ENCODE measurements at regions not wholly inside any gene's neighbourhood (a gene's known extent, or its start where the extent isn't known, plus 50 kb on each side); places are given as distances from the start of the nearest gene placed in this dataset.

DNA sequence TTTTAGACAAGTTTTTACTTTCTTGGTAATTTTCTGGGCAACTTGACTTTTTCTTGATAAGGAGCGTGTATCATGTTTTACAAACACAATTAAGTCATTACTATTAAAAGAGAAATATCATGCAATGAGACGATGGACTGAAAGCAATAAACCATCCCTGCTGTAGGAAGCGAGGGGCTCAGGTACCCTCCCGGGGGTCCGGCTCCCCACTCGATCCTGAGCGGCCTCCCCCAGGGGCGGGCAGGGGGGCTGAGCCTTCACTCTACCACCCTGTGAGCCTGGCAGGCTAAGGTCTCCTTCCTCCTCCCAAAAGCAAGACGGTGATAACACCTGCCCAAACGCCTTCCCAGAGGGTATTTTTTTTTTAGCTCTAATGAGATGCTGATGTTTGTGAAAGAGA, 51.8 kb upstream of the ADGRA1 start:
- intact Hi-C loops (cut with micrococcal nuclease; ENCODE audit: unreplicated experiment) = no loop called here
- TF ChIP-seq, protein P1, sequence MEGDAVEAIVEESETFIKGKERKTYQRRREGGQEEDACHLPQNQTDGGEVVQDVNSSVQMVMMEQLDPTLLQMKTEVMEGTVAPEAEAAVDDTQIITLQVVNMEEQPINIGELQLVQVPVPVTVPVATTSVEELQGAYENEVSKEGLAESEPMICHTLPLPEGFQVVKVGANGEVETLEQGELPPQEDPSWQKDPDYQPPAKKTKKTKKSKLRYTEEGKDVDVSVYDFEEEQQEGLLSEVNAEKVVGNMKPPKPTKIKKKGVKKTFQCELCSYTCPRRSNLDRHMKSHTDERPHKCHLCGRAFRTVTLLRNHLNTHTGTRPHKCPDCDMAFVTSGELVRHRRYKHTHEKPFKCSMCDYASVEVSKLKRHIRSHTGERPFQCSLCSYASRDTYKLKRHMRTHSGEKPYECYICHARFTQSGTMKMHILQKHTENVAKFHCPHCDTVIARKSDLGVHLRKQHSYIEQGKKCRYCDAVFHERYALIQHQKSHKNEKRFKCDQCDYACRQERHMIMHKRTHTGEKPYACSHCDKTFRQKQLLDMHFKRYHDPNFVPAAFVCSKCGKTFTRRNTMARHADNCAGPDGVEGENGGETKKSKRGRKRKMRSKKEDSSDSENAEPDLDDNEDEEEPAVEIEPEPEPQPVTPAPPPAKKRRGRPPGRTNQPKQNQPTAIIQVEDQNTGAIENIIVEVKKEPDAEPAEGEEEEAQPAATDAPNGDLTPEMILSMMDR (IDR thresholded peaks at IDR 0.05; ENCODE audit: unreplicated experiment) = no peak
- H3K9me3 Mint-ChIP-seq (ENCODE audit: low read depth, unreplicated experiment) = no peaks in the 10 kb centered on the region
- DNase-seq = no peak
- peaks cover 86% of the 10 kb centered on the region for H3K27me3 Mint-ChIP-seq (ENCODE audit: unreplicated experiment)
- no peaks in the 10 kb centered on the region for H3K4me1 Mint-ChIP-seq (ENCODE audit: low read depth, unreplicated experiment)
- no peaks in the 10 kb centered on the region for H3K36me3 Mint-ChIP-seq (ENCODE audit: insufficient read depth, unreplicated experiment)
- no TSS peak for BruUV-seq (replicated peaks)
- CTCF ChIA-PET = no interaction called here
- H3K4me3 Mint-ChIP-seq (ENCODE audit: low read depth, unreplicated experiment) = no peak overlapping the region
- H3K27ac Mint-ChIP-seq (ENCODE audit: unreplicated experiment) = no peak overlapping the region

DNA sequence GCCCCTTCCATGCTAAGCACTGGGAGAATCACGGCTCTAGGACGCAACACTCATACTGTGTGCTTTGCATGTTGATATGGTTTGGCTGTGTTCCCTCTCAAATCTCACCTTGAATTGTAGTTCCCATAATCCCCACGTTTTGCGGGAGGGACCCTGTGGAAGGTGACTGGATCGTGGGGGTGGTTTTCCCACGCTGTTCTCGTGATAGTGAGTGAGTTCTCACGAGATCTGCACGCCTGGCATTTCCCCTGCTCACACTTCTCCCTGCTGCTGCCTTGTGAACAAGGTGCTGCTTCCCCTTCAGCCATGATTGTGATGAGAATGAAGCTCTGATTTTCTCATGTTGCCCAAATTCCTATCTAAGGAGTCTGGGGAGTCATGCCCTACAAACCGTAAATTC, 53.0 kb upstream of the ADGRA1 start:
- Mint-ChIP-seq H3K27me3 (ENCODE audit: unreplicated experiment) (peaks cover 79% of the 10 kb centered on the region), H3K36me3 (ENCODE audit: insufficient read depth, unreplicated experiment) (no peaks in the 10 kb centered on the region), H3K9me3 (ENCODE audit: low read depth, unreplicated experiment) (no peaks in the 10 kb centered on the region), H3K4me3 (ENCODE audit: low read depth, unreplicated experiment) (no peak overlapping the region), H3K27ac (ENCODE audit: unreplicated experiment) (no peak overlapping the region), H3K4me1 (ENCODE audit: low read depth, unreplicated experiment) (no peaks in the 10 kb centered on the region)
- CTCF ChIA-PET = no interaction called here
- TF ChIP-seq, protein P1 (IDR thresholded peaks at IDR 0.05; ENCODE audit: unreplicated experiment) = no peak
- BruUV-seq (replicated peaks) = no TSS peak
- DNase-seq = no peak
- intact Hi-C loops (cut with micrococcal nuclease; ENCODE audit: unreplicated experiment) = no loop called here

DNA sequence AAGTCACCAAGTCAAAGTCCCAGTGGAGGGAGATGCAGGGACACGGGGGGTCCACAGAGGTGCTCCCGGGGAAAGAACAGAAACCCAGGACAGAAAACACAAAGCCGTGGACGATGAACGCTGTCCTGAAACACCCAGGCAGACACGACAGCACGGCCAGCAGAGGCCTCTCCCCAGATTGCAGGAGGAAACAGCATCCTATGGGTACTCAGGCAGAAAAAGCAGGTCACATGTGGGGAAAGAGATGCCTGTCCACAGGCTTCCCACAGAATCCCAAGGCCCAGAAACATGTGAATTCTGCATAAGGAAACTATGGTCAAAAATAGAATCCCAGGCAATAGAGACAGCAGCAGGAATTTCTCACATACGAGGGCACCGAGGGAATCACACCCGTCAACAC, 53.6 kb upstream of the ADGRA1 start:
- no peak overlapping the region for H3K27ac Mint-ChIP-seq (ENCODE audit: unreplicated experiment)
- peaks cover 78% of the 10 kb centered on the region for H3K27me3 Mint-ChIP-seq (ENCODE audit: unreplicated experiment)
- CTCF ChIA-PET = no interaction called here
- TF ChIP-seq, protein P1 (IDR thresholded peaks at IDR 0.05; ENCODE audit: unreplicated experiment) = no peak
- H3K4me3 Mint-ChIP-seq (ENCODE audit: low read depth, unreplicated experiment) = no peak overlapping the region
- no peak for DNase-seq
- H3K4me1 Mint-ChIP-seq (ENCODE audit: low read depth, unreplicated experiment) = no peaks in the 10 kb centered on the region
- no TSS peak for BruUV-seq (replicated peaks)
- intact Hi-C loops (cut with micrococcal nuclease; ENCODE audit: unreplicated experiment) = no loop called here
- no peaks in the 10 kb centered on the region for H3K36me3 Mint-ChIP-seq (ENCODE audit: insufficient read depth, unreplicated experiment)
- H3K9me3 Mint-ChIP-seq (ENCODE audit: low read depth, unreplicated experiment) = no peaks in the 10 kb centered on the region

DNA sequence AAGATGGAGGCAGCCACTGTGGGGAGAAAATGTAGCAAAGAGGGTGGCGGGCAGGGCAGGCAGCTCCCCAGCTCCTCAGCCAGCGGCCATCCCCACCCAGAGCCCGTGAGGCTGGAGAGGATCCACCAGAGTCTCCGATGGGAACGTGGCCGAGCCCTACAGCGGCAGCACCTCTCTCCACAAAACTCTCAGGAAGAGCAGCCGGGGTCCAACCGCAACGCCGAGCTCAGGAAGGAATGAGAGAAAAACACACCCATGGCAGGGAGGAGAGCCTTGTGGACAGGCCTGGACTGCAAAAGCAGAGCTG, 54.0 kb upstream of the ADGRA1 start:
- TF ChIP-seq, protein P1 (IDR thresholded peaks at IDR 0.05; ENCODE audit: unreplicated experiment) = no peak
- peaks cover 76% of the 10 kb centered on the region for H3K27me3 Mint-ChIP-seq (ENCODE audit: unreplicated experiment)
- H3K4me1 Mint-ChIP-seq (ENCODE audit: low read depth, unreplicated experiment) = no peaks in the 10 kb centered on the region
- H3K4me3 Mint-ChIP-seq (ENCODE audit: low read depth, unreplicated experiment) = no peak overlapping the region
- no peak overlapping the region for H3K27ac Mint-ChIP-seq (ENCODE audit: unreplicated experiment)
- no peaks in the 10 kb centered on the region for H3K36me3 Mint-ChIP-seq (ENCODE audit: insufficient read depth, unreplicated experiment)
- intact Hi-C loops (cut with micrococcal nuclease; ENCODE audit: unreplicated experiment) = no loop called here
- DNase-seq = no peak
- CTCF ChIA-PET = no interaction called here
- no TSS peak for BruUV-seq (replicated peaks)
- H3K9me3 Mint-ChIP-seq (ENCODE audit: low read depth, unreplicated experiment) = no peaks in the 10 kb centered on the region
